ENCODE measurements at regions not wholly inside any gene's neighbourhood (a gene's known extent, or its start where the extent isn't known, plus 50 kb on each side); places are given as distances from the start of the nearest gene placed in this dataset.

DNA sequence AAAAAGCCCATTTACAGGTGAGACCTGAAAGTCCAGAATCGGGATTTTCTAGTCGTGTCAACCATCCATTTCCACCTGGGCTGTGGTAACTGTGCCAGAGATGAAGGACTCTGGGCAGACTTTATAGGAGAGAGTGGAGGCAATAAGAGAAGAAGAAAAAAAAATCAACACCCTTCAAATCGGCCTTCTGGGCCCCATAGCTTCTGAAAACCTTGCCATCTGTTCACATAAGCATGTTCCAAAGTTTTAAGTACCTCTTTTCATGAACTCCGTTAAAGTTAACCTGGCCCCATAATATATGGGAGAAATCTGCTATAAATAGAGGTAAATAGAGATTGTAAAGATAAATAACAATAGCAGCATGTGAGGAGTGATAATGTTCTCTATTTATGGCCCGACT lies 470.5 kb downstream of the MIAT start:
- no peak for ATAC-seq
- no peak for TF ChIP-seq ZFP30 (CRISPR knock-in tag; IDR thresholded peaks at IDR 0.05)
- TF ChIP-seq RARB (CRISPR knock-in tag; IDR thresholded peaks at IDR 0.05), result no peak
- TF ChIP-seq ZNF70 (CRISPR knock-in tag; IDR thresholded peaks at IDR 0.05), result no peak
- TF ChIP-seq, protein P1, sequence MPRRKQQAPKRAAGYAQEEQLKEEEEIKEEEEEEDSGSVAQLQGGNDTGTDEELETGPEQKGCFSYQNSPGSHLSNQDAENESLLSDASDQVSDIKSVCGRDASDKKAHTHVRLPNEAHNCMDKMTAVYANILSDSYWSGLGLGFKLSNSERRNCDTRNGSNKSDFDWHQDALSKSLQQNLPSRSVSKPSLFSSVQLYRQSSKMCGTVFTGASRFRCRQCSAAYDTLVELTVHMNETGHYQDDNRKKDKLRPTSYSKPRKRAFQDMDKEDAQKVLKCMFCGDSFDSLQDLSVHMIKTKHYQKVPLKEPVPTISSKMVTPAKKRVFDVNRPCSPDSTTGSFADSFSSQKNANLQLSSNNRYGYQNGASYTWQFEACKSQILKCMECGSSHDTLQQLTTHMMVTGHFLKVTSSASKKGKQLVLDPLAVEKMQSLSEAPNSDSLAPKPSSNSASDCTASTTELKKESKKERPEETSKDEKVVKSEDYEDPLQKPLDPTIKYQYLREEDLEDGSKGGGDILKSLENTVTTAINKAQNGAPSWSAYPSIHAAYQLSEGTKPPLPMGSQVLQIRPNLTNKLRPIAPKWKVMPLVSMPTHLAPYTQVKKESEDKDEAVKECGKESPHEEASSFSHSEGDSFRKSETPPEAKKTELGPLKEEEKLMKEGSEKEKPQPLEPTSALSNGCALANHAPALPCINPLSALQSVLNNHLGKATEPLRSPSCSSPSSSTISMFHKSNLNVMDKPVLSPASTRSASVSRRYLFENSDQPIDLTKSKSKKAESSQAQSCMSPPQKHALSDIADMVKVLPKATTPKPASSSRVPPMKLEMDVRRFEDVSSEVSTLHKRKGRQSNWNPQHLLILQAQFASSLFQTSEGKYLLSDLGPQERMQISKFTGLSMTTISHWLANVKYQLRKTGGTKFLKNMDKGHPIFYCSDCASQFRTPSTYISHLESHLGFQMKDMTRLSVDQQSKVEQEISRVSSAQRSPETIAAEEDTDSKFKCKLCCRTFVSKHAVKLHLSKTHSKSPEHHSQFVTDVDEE (CRISPR knock-in tag; IDR thresholded peaks at IDR 0.05), result no peak
- no peak for TF ChIP-seq ZC3H10 (CRISPR knock-in tag; IDR thresholded peaks at IDR 0.05)
- no peak for TF ChIP-seq ISL1 (CRISPR knock-in tag; IDR thresholded peaks at IDR 0.05)
- TF ChIP-seq, protein P2, sequence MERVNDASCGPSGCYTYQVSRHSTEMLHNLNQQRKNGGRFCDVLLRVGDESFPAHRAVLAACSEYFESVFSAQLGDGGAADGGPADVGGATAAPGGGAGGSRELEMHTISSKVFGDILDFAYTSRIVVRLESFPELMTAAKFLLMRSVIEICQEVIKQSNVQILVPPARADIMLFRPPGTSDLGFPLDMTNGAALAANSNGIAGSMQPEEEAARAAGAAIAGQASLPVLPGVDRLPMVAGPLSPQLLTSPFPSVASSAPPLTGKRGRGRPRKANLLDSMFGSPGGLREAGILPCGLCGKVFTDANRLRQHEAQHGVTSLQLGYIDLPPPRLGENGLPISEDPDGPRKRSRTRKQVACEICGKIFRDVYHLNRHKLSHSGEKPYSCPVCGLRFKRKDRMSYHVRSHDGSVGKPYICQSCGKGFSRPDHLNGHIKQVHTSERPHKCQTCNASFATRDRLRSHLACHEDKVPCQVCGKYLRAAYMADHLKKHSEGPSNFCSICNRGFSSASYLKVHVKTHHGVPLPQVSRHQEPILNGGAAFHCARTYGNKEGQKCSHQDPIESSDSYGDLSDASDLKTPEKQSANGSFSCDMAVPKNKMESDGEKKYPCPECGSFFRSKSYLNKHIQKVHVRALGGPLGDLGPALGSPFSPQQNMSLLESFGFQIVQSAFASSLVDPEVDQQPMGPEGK (CRISPR knock-in tag; IDR thresholded peaks at IDR 0.05; ENCODE audit: borderline replicate concordance), result no peak

GRCh38 chr22:27128461-27129085 lies 471.2 kb downstream of the MIAT start:
- no peak for TF ChIP-seq ARNTL (CRISPR knock-in tag; IDR thresholded peaks at IDR 0.05; ENCODE audit: borderline replicate concordance, low read depth)
- TF ChIP-seq PPARA (CRISPR knock-in tag; IDR thresholded peaks at IDR 0.05; ENCODE audit: borderline replicate concordance), result no peak
- no peak for TF ChIP-seq ISL1 (CRISPR knock-in tag; IDR thresholded peaks at IDR 0.05)
- TF ChIP-seq ZFP3 (CRISPR knock-in tag; IDR thresholded peaks at IDR 0.05), result no peak
- no peak for TF ChIP-seq TOX (CRISPR knock-in tag; IDR thresholded peaks at IDR 0.05; ENCODE audit: borderline replicate concordance)
- no peak for TF ChIP-seq SNAI2 (CRISPR knock-in tag; IDR thresholded peaks at IDR 0.05)
- TF ChIP-seq, protein P2 (CRISPR knock-in tag; IDR thresholded peaks at IDR 0.05; ENCODE audit: borderline replicate concordance), result no peak
- no peak for TF ChIP-seq ZNF565 (CRISPR knock-in tag; conservative IDR thresholded peaks at IDR 0.05; ENCODE audit: low read depth)
- no peak for TF ChIP-seq TCF4 (CRISPR knock-in tag; IDR thresholded peaks at IDR 0.05; ENCODE audit: borderline replicate concordance)
- TF ChIP-seq BACH2 (CRISPR knock-in tag; IDR thresholded peaks at IDR 0.05; ENCODE audit: borderline replicate concordance), result no peak
- TF ChIP-seq CREB5 (CRISPR knock-in tag; IDR thresholded peaks at IDR 0.05; ENCODE audit: low read depth), result no peak
- TF ChIP-seq ZNF70 (CRISPR knock-in tag; IDR thresholded peaks at IDR 0.05), result no peak
- TF ChIP-seq ZFP30 (CRISPR knock-in tag; IDR thresholded peaks at IDR 0.05), result no peak
- TF ChIP-seq CSRNP3 (CRISPR knock-in tag; IDR thresholded peaks at IDR 0.05), result no peak
- TF ChIP-seq, protein P1 (CRISPR knock-in tag; IDR thresholded peaks at IDR 0.05), result no peak
- TF ChIP-seq ZC3H10 (CRISPR knock-in tag; IDR thresholded peaks at IDR 0.05), result no peak
- TF ChIP-seq ZNF8 (CRISPR knock-in tag; IDR thresholded peaks at IDR 0.05), result no peak
- TF ChIP-seq ESRRG (CRISPR knock-in tag; IDR thresholded peaks at IDR 0.05), result no peak
- no peak for TF ChIP-seq CSDC2 (CRISPR knock-in tag; IDR thresholded peaks at IDR 0.05)

More at GRCh38 chr22:27128461-27129085, 471.2 kb downstream of the MIAT start:
- ATAC-seq, result no peak
